H9 (cell line): ENCODE measurements at regions not wholly inside any gene's neighbourhood (a gene's known extent, or its start where the extent isn't known, plus 50 kb on each side); places are given as distances from the start of the nearest gene placed in this dataset.

Experiments
- DNase-seq: peaks from one replicate; pipeline ENCODE4 v3.0.0-alpha.2; 2017
- H2AFZ ChIP-seq: one replicate; pipeline ENCODE4 v1.6.1; 2013; ENCODE audit warnings: mild to moderate bottlenecking, low read length, control low read depth, moderate library complexity
- H2AK5ac ChIP-seq: 2 replicates; pipeline ENCODE4 v1.6.1; 2013; ENCODE audit warnings: low read length, control low read depth, mixed read lengths; ENCODE audit not compliant: insufficient read length
- H2BK120ac ChIP-seq: one replicate; pipeline ENCODE4 v1.6.1; 2013; ENCODE audit warnings: low read depth, mild to moderate bottlenecking, low read length, control low read depth, inconsistent platforms; ENCODE audit not compliant: poor library complexity, severe bottlenecking
- H2BK12ac ChIP-seq: 2 replicates; pipeline ENCODE4 v1.6.1; 2013; ENCODE audit warnings: low read length, control low read depth, mixed read lengths, low read depth; ENCODE audit not compliant: insufficient read length
- H2BK15ac ChIP-seq: 2 replicates; pipeline ENCODE4 v1.6.1; 2013; ENCODE audit warnings: low read depth, low read length, control low read depth
- H2BK20ac ChIP-seq: one replicate; pipeline ENCODE4 v1.6.1; 2013; ENCODE audit warnings: low read depth, mild to moderate bottlenecking, low read length, control low read depth, inconsistent platforms; ENCODE audit not compliant: poor library complexity, severe bottlenecking
- H2BK5ac ChIP-seq: 2 replicates; pipeline ENCODE4 v1.6.1; 2013; ENCODE audit warnings: low read length, control low read depth, mixed read lengths; ENCODE audit not compliant: insufficient read length
- H3K14ac ChIP-seq: 2 replicates; pipeline ENCODE4 v1.6.1; 2013; ENCODE audit warnings: low read length, control low read depth; ENCODE audit not compliant: insufficient read depth
- H3K18ac ChIP-seq: 2 replicates; pipeline ENCODE4 v1.6.1; 2013; ENCODE audit warnings: low read depth, mild to moderate bottlenecking, mixed read lengths, low read length, control low read depth; ENCODE audit not compliant: insufficient read length
- H3K23ac ChIP-seq: 2 replicates; pipeline ENCODE4 v1.6.1; 2013; ENCODE audit warnings: low read length, control low read depth, mixed read lengths, low read depth; ENCODE audit not compliant: insufficient read length
- H3K23me2 ChIP-seq: 2 replicates; pipeline ENCODE4 v1.6.1; 2013; ENCODE audit warnings: low read depth, mild to moderate bottlenecking, mixed read lengths, low read length, control low read depth; ENCODE audit not compliant: insufficient read length, poor library complexity, severe bottlenecking
- H3K27ac ChIP-seq: 2 replicates; pipeline ENCODE4 v1.5.1; 2013; ENCODE audit warnings: low read length, control low read depth, mixed read lengths, low read depth; ENCODE audit not compliant: insufficient read length
- H3K27me3 ChIP-seq: 2 replicates; pipeline ENCODE4 v1.6.1; 2013; ENCODE audit warnings: low read length, control low read depth, inconsistent platforms; ENCODE audit not compliant: insufficient read depth
- H3K4ac ChIP-seq: 2 replicates; pipeline ENCODE4 v1.6.1; 2013; ENCODE audit warnings: low read depth, mild to moderate bottlenecking, control low read depth, inconsistent platforms, low read length, moderate library complexity
- H3K4me1 ChIP-seq: 2 replicates; pipeline ENCODE4 v1.6.1; 2013; ENCODE audit warnings: low read length, control low read depth, inconsistent platforms; ENCODE audit not compliant: insufficient read depth
- H3K4me2 ChIP-seq: 2 replicates; pipeline ENCODE4 v1.6.1; 2013; ENCODE audit warnings: low read length, control low read depth, mixed read lengths; ENCODE audit not compliant: insufficient read length, insufficient read depth
- H3K56ac ChIP-seq: 2 replicates; pipeline ENCODE4 v1.6.1; 2013; ENCODE audit warnings: low read depth, mild to moderate bottlenecking, mixed read lengths, low read length, control low read depth; ENCODE audit not compliant: insufficient read length
- H3K79me1 ChIP-seq: 2 replicates; pipeline ENCODE4 v1.6.1; 2013; ENCODE audit warnings: low read depth, mild to moderate bottlenecking, moderate library complexity, low read length, control low read depth, inconsistent platforms; ENCODE audit not compliant: insufficient read depth, poor library complexity, severe bottlenecking
- H3K79me2 ChIP-seq: 2 replicates; pipeline ENCODE4 v1.6.1; 2013; ENCODE audit warnings: low read length, control low read depth, inconsistent platforms; ENCODE audit not compliant: insufficient read depth
- H3K9ac ChIP-seq: 2 replicates; pipeline ENCODE4 v1.6.1; 2013; ENCODE audit warnings: low read length, control low read depth, mixed read lengths; ENCODE audit not compliant: insufficient read length; ENCODE audit errors: extremely low read depth
- H3K9me3 ChIP-seq: one replicate; pipeline ENCODE4 v1.6.1; 2013; ENCODE audit warnings: low read depth, low read length, inconsistent platforms; ENCODE audit not compliant: control insufficient read depth
- H3T11ph ChIP-seq: one replicate; pipeline ENCODE4 v1.6.1; 2013; ENCODE audit warnings: mild to moderate bottlenecking, low read length, control low read depth, inconsistent platforms
- H4K20me1 ChIP-seq: one replicate; pipeline ENCODE4 v1.6.1; 2013; ENCODE audit not compliant: control insufficient read depth, insufficient read length, insufficient read depth
- H4K5ac ChIP-seq: 2 replicates; pipeline ENCODE4 v1.6.1; 2013; ENCODE audit warnings: low read depth, mild to moderate bottlenecking, mixed read lengths, low read length, control low read depth; ENCODE audit not compliant: insufficient read length
- H4K8ac ChIP-seq: replicated peaks from 2 replicates; pipeline ENCODE4 v1.6.1; 2013; ENCODE audit warnings: low read length, control low read depth, mixed read lengths, low read depth; ENCODE audit not compliant: insufficient read length
- H4K91ac ChIP-seq: 2 replicates; pipeline ENCODE4 v1.6.1; 2013; ENCODE audit warnings: low read depth, mild to moderate bottlenecking, moderate library complexity, mixed read lengths, low read length, control low read depth; ENCODE audit not compliant: insufficient read length
- H3K27ac Mint-ChIP-seq, 3 experiments: 2 replicates in 2 of 3; 3 replicates in 1 of 3; pipeline ENCODE4 v1.8.0; 2020 to 2021; ENCODE audit warnings: mixed read lengths in 3 of 3, mild to moderate bottlenecking in 1 of 3, moderate library complexity in 1 of 3
- H3K27me3 Mint-ChIP-seq: 2 replicates; pipeline ENCODE4 v1.8.0; 2021; ENCODE audit warnings: low read depth, mild to moderate bottlenecking, moderate library complexity, mixed read lengths
- H3K36me3 Mint-ChIP-seq, 3 experiments: 2 replicates in 2 of 3; 3 replicates in 1 of 3; pipeline ENCODE4 v1.8.0; 2020 to 2021; ENCODE audit warnings: low read depth in 3 of 3, mixed read lengths in 3 of 3; ENCODE audit not compliant: insufficient read depth in 1 of 3
- H3K4me1 Mint-ChIP-seq, 2 experiments: 2 replicates each; pipeline ENCODE4 v1.8.0; 2020; ENCODE audit warnings: mixed read lengths in 2 of 2
- H3K4me3 Mint-ChIP-seq, 2 experiments: 2 replicates in 1 of 2; 3 replicates in 1 of 2; pipeline ENCODE4 v1.8.0; 2020 to 2021; ENCODE audit warnings: mild to moderate bottlenecking in 2 of 2, mixed read lengths in 2 of 2, moderate library complexity in 1 of 2
- H3K9me3 Mint-ChIP-seq, 2 experiments: 2 replicates in 1 of 2; 3 replicates in 1 of 2; pipeline ENCODE4 v1.8.0; 2020; ENCODE audit warnings: mild to moderate bottlenecking in 2 of 2, mixed read lengths in 2 of 2, moderate library complexity in 1 of 2
- CTCF ChIP-seq: fragments of 200-600 bp; sonication (generic); conservative IDR thresholded peaks from 3 replicates; pipeline ENCODE4 v1.8.0; 2021; ENCODE audit warnings: antibody characterized with exemption, mild to moderate bottlenecking
- WGBS: extraction: QIAGEN DNeasy Blood & Tissue Kit; methylation state at CpG from one replicate; pipeline ENCODE4 v1.1.7; 2013; ENCODE audit warnings: missing lambda C conversion rate, low lambda C conversion rate, mixed read lengths; ENCODE audit not compliant: insufficient read length; ENCODE audit errors: extremely low coverage; 5-methylcytosine and 5-hydroxymethylcytosine counted together

DNA sequence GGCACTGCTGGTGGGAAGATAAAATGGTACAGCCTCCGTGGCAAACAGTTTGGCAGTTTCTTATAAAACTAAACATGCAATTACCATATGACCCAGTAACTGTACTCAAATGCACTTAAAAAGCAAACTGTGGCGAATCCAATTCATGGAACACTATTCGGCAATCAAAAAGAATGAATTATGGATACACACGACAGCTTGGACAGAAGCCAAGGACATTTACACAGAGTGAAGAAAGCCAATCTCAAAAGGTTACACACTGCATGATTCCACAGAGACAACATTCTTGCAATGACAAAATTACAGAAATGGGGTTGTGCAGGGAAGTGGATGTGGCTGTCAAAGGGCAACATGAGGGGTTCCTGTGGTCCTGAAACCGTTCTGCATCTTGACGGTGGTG, 122.1 kb upstream of the IQSEC1 start:
- Histone ChIP-seq H3K56ac (no peak overlapping the region), H4K91ac (no peak overlapping the region), H3K23me2 (no peaks in the 10 kb centered on the region), H2AFZ (no peak overlapping the region), H3K9ac (no peak overlapping the region), H2AK5ac (no peak overlapping the region), H2BK120ac (no peak overlapping the region), H2BK15ac (no peak overlapping the region), H4K5ac (no peak overlapping the region), H4K8ac (no peak overlapping the region), H2BK5ac (no peak overlapping the region), H3K4me2 (no peak overlapping the region), H2BK12ac (no peak overlapping the region), H3K23ac (no peak overlapping the region), H3K27ac (no peak overlapping the region), H3T11ph (no peak overlapping the region), H3K4ac (no peak overlapping the region), H3K79me1 (no peaks in the 10 kb centered on the region), H3K9me3 (no peaks in the 10 kb centered on the region), H3K18ac (no peak overlapping the region), H3K27me3 (no peaks in the 10 kb centered on the region), H3K14ac (no peak overlapping the region), H3K4me1 (no peaks in the 10 kb centered on the region; the same call in 1 of the 2 replicates), H2BK20ac (no peak overlapping the region), H3K79me2 (no peaks in the 10 kb centered on the region), H4K20me1 (no peaks in the 10 kb centered on the region)
- no peaks in the 10 kb centered on the region; the same call in 1 of the 2 replicates for H3K27me3 Mint-ChIP-seq
- DNase-seq: no peak
- no peak overlapping the region for H3K4me3 Mint-ChIP-seq
- no peaks in the 10 kb centered on the region for H3K36me3 Mint-ChIP-seq
- TF ChIP-seq CTCF: no peak
- no peak overlapping the region for H3K27ac Mint-ChIP-seq
- no peaks in the 10 kb centered on the region; a peak in 2 of 5 replicates for H3K9me3 Mint-ChIP-seq
- H3K4me1 Mint-ChIP-seq: peaks cover 10 to 20% of the 10 kb centered on the region in 2 experiments
- no CpG with 5 or more reads among the region's 6 CpGs for WGBS
